ENCODE measurements at regions not wholly inside any gene's neighbourhood (a gene's known extent, or its start where the extent isn't known, plus 50 kb on each side); places are given as distances from the start of the nearest gene placed in this dataset.

- no peak for TF ChIP-seq CTCF (IDR thresholded peaks at IDR 0.05; ENCODE audit: low read length)
- no peak for TF ChIP-seq EZH2 (optimal IDR thresholded peaks at IDR 0.05; ENCODE audit: low read depth, low read length)
- TF ChIP-seq EZH2phosphoT487 (IDR thresholded peaks at IDR 0.05; ENCODE audit: low read length), result no peak
These were observed 365.2 kb downstream of the PCDH17 start for GRCh38 chr13:57996717-57997116.
